Loucy (cell line): ENCODE measurements at regions not wholly inside any gene's neighbourhood (a gene's known extent, or its start where the extent isn't known, plus 50 kb on each side); places are given as distances from the start of the nearest gene placed in this dataset.

Source experiments
- H2AFZ ChIP-seq: fragments of 200-600 bp; sonication (generic); 2 replicates; pipeline ENCODE4 v1.6.0; 2016; ENCODE audit warnings: antibody characterized with exemption, mild to moderate bottlenecking, low read length, moderate library complexity
- H3F3A ChIP-seq: fragments of 200-600 bp; 2 replicates; pipeline ENCODE4 v1.6.0; 2016; ENCODE audit warnings: antibody characterized with exemption, low read depth, mild to moderate bottlenecking
- H3K27me3 ChIP-seq: fragments of 200-600 bp; sonication (generic); 2 replicates; pipeline ENCODE4 v1.6.1; 2014; ENCODE audit warnings: low read length, mild to moderate bottlenecking; ENCODE audit not compliant: insufficient read depth, poor library complexity, severe bottlenecking
- H3K36me3 ChIP-seq: fragments of 200-600 bp; sonication (generic); 2 replicates; pipeline ENCODE4 v1.6.1; 2016; ENCODE audit warnings: low read length; ENCODE audit not compliant: insufficient read depth
- H3K4me1 ChIP-seq: fragments of 200-600 bp; sonication (generic); 2 replicates; pipeline ENCODE4 v1.5.1; 2014; ENCODE audit warnings: low read length, mild to moderate bottlenecking; ENCODE audit not compliant: insufficient read depth, poor library complexity, severe bottlenecking
- H3K4me2 ChIP-seq: fragments of 200-600 bp; sonication (generic); 2 replicates; pipeline ENCODE4 v1.6.0; 2014; ENCODE audit warnings: antibody characterized with exemption, low read length, low read depth, mild to moderate bottlenecking; ENCODE audit not compliant: poor library complexity, severe bottlenecking
- H3K4me3 ChIP-seq: fragments of 200-600 bp; sonication (generic); 2 replicates; pipeline ENCODE4 v1.5.1; 2014; ENCODE audit warnings: low read length, mild to moderate bottlenecking, mixed read lengths; ENCODE audit not compliant: poor library complexity, severe bottlenecking
- H3K79me2 ChIP-seq: fragments of 200-600 bp; sonication (generic); 2 replicates; pipeline ENCODE4 v1.6.1; 2014; ENCODE audit warnings: low read length; ENCODE audit not compliant: insufficient read depth
- H3K9ac ChIP-seq: fragments of 200-600 bp; sonication (generic); 2 replicates; pipeline ENCODE4 v1.6.0; 2014; ENCODE audit warnings: mild to moderate bottlenecking, low read depth, low read length, moderate library complexity; ENCODE audit not compliant: poor library complexity, severe bottlenecking
- H3K9me2 ChIP-seq: fragments of 200-600 bp; sonication (generic); replicated peaks from 2 replicates; pipeline ENCODE4 v1.6.1; 2016; ENCODE audit warnings: low read depth, low read length, mixed read lengths
- H3K9me3 ChIP-seq: fragments of 200-600 bp; sonication (generic); 2 replicates; pipeline ENCODE4 v1.6.1; 2014; ENCODE audit warnings: mild to moderate bottlenecking, antibody characterized with exemption, low read length, low read depth; ENCODE audit not compliant: insufficient read depth
- H4K20me1 ChIP-seq: fragments of 200-600 bp; sonication (generic); 2 replicates; pipeline ENCODE4 v1.6.0; 2014; ENCODE audit warnings: antibody characterized with exemption, low read length, mild to moderate bottlenecking; ENCODE audit not compliant: insufficient read depth, poor library complexity, severe bottlenecking
- EZH2phosphoT487 ChIP-seq: fragments of 200-600 bp; IDR thresholded peaks from 2 replicates; pipeline ENCODE4 v1.6.1; 2018; ENCODE audit warnings: antibody characterized with exemption, mild to moderate bottlenecking, moderate library complexity, borderline replicate concordance
- TF ChIP-seq, protein P1 (sequence below): fragments of 200-600 bp; sonication (generic); conservative IDR thresholded peaks from 2 replicates; pipeline ENCODE4 v1.5.1; 2014; ENCODE audit warnings: mild to moderate bottlenecking, antibody characterized with exemption, low read length

DNA sequence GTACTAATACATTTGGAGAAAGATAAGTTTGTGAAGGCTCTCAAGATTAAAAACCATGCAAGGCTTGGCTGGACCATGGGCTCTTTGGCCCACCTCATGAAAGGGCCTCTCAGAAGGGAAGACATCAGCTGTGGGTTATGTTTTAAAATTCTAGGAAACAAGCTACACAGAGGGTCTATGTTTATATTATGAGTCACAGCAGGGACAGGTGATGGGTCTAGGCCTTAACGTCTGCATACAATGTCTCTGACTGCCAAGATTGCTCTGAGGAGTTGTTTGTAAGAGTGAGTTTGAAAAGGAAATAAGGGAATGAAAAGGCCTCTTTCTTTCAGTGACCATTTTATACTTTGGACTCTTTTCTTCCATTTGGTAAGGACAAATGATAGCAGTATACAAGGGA lies 77.0 kb upstream of the ARMCX2 start:
- no peaks in the 10 kb centered on the region for H3K9me3 ChIP-seq
- H3K36me3 ChIP-seq, result no peaks in the 10 kb centered on the region
- no peak overlapping the region for H3K4me2 ChIP-seq
- no peak overlapping the region for H3K4me3 ChIP-seq
- H3F3A ChIP-seq, result no peaks in the 10 kb centered on the region
- H3K79me2 ChIP-seq, result no peaks in the 10 kb centered on the region
- no peaks in the 10 kb centered on the region for H4K20me1 ChIP-seq
- no peak overlapping the region for H3K9ac ChIP-seq
- no peaks in the 10 kb centered on the region for H3K9me2 ChIP-seq
- no peaks in the 10 kb centered on the region for H3K27me3 ChIP-seq
- TF ChIP-seq, protein P1, sequence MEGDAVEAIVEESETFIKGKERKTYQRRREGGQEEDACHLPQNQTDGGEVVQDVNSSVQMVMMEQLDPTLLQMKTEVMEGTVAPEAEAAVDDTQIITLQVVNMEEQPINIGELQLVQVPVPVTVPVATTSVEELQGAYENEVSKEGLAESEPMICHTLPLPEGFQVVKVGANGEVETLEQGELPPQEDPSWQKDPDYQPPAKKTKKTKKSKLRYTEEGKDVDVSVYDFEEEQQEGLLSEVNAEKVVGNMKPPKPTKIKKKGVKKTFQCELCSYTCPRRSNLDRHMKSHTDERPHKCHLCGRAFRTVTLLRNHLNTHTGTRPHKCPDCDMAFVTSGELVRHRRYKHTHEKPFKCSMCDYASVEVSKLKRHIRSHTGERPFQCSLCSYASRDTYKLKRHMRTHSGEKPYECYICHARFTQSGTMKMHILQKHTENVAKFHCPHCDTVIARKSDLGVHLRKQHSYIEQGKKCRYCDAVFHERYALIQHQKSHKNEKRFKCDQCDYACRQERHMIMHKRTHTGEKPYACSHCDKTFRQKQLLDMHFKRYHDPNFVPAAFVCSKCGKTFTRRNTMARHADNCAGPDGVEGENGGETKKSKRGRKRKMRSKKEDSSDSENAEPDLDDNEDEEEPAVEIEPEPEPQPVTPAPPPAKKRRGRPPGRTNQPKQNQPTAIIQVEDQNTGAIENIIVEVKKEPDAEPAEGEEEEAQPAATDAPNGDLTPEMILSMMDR, result no peak
- TF ChIP-seq EZH2phosphoT487, result no peak
- H2AFZ ChIP-seq, result no peak overlapping the region
- H3K4me1 ChIP-seq, result no peaks in the 10 kb centered on the region

GRCh38 chrX:101732870-101733269 lies 73.2 kb upstream of the ARMCX2 start:
- Histone ChIP-seq H3K4me3 (no peak overlapping the region), H3K27me3 (no peaks in the 10 kb centered on the region), H3F3A (no peaks in the 10 kb centered on the region), H3K9me2 (no peaks in the 10 kb centered on the region), H3K4me2 (no peak overlapping the region), H4K20me1 (no peaks in the 10 kb centered on the region), H3K79me2 (no peaks in the 10 kb centered on the region), H2AFZ (no peak overlapping the region), H3K9me3 (no peaks in the 10 kb centered on the region), H3K9ac (no peak overlapping the region), H3K4me1 (no peaks in the 10 kb centered on the region), H3K36me3 (no peaks in the 10 kb centered on the region)
- TF ChIP-seq, protein P1, result no peak
- TF ChIP-seq EZH2phosphoT487, result no peak

DNA sequence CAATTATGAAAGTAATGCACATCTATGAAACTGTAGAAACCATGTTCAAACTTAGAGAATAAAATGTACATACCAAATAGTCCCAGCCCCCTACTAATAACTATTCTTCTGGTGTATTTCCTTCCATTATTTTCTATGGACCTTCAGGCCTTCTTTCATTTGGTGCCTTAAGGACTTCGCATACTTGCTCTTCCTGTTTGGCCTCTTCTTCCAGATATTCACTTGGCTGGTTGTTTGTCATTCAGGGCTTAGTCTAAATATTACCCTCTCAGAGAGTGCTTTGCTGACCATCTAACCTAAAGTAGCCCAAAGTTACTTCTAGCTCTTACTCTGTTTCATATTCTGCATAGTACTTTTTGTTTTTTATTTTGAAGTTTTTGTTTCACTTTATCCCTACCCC lies 70.3 kb upstream of the ARMCX2 start:
- no peaks in the 10 kb centered on the region for H3K4me1 ChIP-seq
- no peaks in the 10 kb centered on the region for H3K9me3 ChIP-seq
- TF ChIP-seq EZH2phosphoT487, result no peak
- TF ChIP-seq, protein P1, result no peak
- no peaks in the 10 kb centered on the region for H3K9me2 ChIP-seq
- no peaks in the 10 kb centered on the region for H4K20me1 ChIP-seq
- no peak overlapping the region for H3K4me2 ChIP-seq
- H3F3A ChIP-seq, result no peaks in the 10 kb centered on the region
- no peak overlapping the region for H2AFZ ChIP-seq
- no peaks in the 10 kb centered on the region for H3K27me3 ChIP-seq
- H3K4me3 ChIP-seq, result no peak overlapping the region
- H3K36me3 ChIP-seq, result no peaks in the 10 kb centered on the region
- no peak overlapping the region for H3K9ac ChIP-seq
- no peaks in the 10 kb centered on the region for H3K79me2 ChIP-seq
